SK-N-SH treated with all-trans-retinoic acid at 6 μM for 48 hours (cell line): ENCODE measurements at regions not wholly inside any gene's neighbourhood (a gene's known extent, or its start where the extent isn't known, plus 50 kb on each side); places are given as distances from the start of the nearest gene placed in this dataset.

Experiments used
- ATAC-seq: fragments of 200-7000 bp; cut with Tn5 transposase; 3 replicates; pipeline ENCODE4 v1.9.1; 2020; ENCODE audit warnings: mild to moderate bottlenecking, moderate library complexity
- ARNTL ChIP-seq: fragments of 450-650 bp; formaldehyde crosslinking; IDR thresholded peaks from 2 replicates; pipeline ENCODE4 v1.5.0; 2020; ENCODE audit warnings: low read depth, mild to moderate bottlenecking, moderate library complexity, borderline replicate concordance
- BACH2 ChIP-seq: fragments of 250-450 bp; sonication (Bioruptor Pico); IDR thresholded peaks from 2 replicates; pipeline ENCODE4 v1.9.0; 2021; ENCODE audit warnings: mild to moderate bottlenecking, borderline replicate concordance
- CSDC2 ChIP-seq: fragments of 250-450 bp; sonication (Bioruptor Pico); IDR thresholded peaks from 2 replicates; pipeline ENCODE4 v1.5.0; 2020; ENCODE audit warnings: mild to moderate bottlenecking, moderate library complexity
- CSRNP3 ChIP-seq: fragments of 250-450 bp; sonication (Bioruptor Pico); IDR thresholded peaks from 2 replicates; pipeline ENCODE4 v1.5.1; 2021; ENCODE audit warnings: mild to moderate bottlenecking, moderate library complexity
- ESRRG ChIP-seq: fragments of 250-450 bp; sonication (Bioruptor Pico); IDR thresholded peaks from 2 replicates; pipeline ENCODE4 v1.6.1; 2021; ENCODE audit warnings: mild to moderate bottlenecking
- GLIS3 ChIP-seq: fragments of 250-450 bp; sonication (Bioruptor Pico); IDR thresholded peaks from 2 replicates; pipeline ENCODE4 v1.5.0; 2020; ENCODE audit warnings: mild to moderate bottlenecking, moderate library complexity
- ISL1 ChIP-seq: fragments of 250-450 bp; sonication (Bioruptor Pico); IDR thresholded peaks from 2 replicates; pipeline ENCODE4 v2.1.2; 2022; ENCODE audit warnings: mild to moderate bottlenecking, moderate library complexity
- OSR1 ChIP-seq: fragments of 250-450 bp; sonication (Bioruptor Pico); IDR thresholded peaks from 2 replicates; pipeline ENCODE4 v1.8.0; 2022; ENCODE audit warnings: moderate library complexity, mild to moderate bottlenecking, inconsistent platforms
- PATZ1 ChIP-seq: fragments of 250-450 bp; sonication (Bioruptor Pico); IDR thresholded peaks from 2 replicates; pipeline ENCODE4 v1.8.0; 2020; ENCODE audit warnings: mild to moderate bottlenecking, moderate library complexity, borderline replicate concordance
- POU6F1 ChIP-seq: fragments of 250-450 bp; sonication (Bioruptor Pico); IDR thresholded peaks from 2 replicates; pipeline ENCODE4 v1.8.0; 2021; ENCODE audit warnings: low read depth, mild to moderate bottlenecking, moderate library complexity, borderline replicate concordance
- PPARA ChIP-seq: fragments of 250-450 bp; sonication (Bioruptor Pico); IDR thresholded peaks from 2 replicates; pipeline ENCODE4 v1.5.0; 2020; ENCODE audit warnings: mild to moderate bottlenecking, borderline replicate concordance
- RARB ChIP-seq: fragments of 250-450 bp; sonication (Bioruptor Pico); IDR thresholded peaks from 2 replicates; pipeline ENCODE4 v1.8.0; 2021; ENCODE audit warnings: mild to moderate bottlenecking, moderate library complexity
- SNAI2 ChIP-seq: fragments of 250-450 bp; sonication (Bioruptor Pico); IDR thresholded peaks from 2 replicates; pipeline ENCODE4 v1.5.0; 2020; ENCODE audit warnings: mild to moderate bottlenecking, moderate library complexity
- TCF4 ChIP-seq: fragments of 250-450 bp; sonication (Bioruptor Pico); IDR thresholded peaks from 2 replicates; pipeline ENCODE4 v1.8.0; 2021; ENCODE audit warnings: mild to moderate bottlenecking, moderate library complexity, borderline replicate concordance
- TOX ChIP-seq: fragments of 250-450 bp; sonication (Bioruptor Pico); IDR thresholded peaks from 2 replicates; pipeline ENCODE4 v1.8.0; 2021; ENCODE audit warnings: mild to moderate bottlenecking, moderate library complexity, borderline replicate concordance
- ZC3H10 ChIP-seq: fragments of 250-450 bp; sonication (Bioruptor Pico); IDR thresholded peaks from 2 replicates; pipeline ENCODE4 v1.5.1; 2021; ENCODE audit warnings: mild to moderate bottlenecking, moderate library complexity
- ZNF565 ChIP-seq: fragments of 450-650 bp; formaldehyde crosslinking; conservative IDR thresholded peaks from 2 replicates; pipeline ENCODE4 v1.5.0; 2020; ENCODE audit warnings: low read depth, mild to moderate bottlenecking, moderate library complexity
- ZNF8 ChIP-seq: fragments of 450-650 bp; formaldehyde crosslinking; IDR thresholded peaks from 2 replicates; pipeline ENCODE4 v1.5.0; 2020; ENCODE audit warnings: mild to moderate bottlenecking, moderate library complexity
- TF ChIP-seq, protein P1 (sequence below): fragments of 250-450 bp; sonication (Bioruptor Pico); IDR thresholded peaks from 2 replicates; pipeline ENCODE4 v1.5.0; 2020; ENCODE audit warnings: mild to moderate bottlenecking, moderate library complexity
- TF ChIP-seq, protein P2 (sequence below): fragments of 250-450 bp; sonication (Bioruptor Pico); IDR thresholded peaks from 2 replicates; pipeline ENCODE4 v1.5.1; 2020; ENCODE audit warnings: low read depth, mild to moderate bottlenecking, moderate library complexity

DNA sequence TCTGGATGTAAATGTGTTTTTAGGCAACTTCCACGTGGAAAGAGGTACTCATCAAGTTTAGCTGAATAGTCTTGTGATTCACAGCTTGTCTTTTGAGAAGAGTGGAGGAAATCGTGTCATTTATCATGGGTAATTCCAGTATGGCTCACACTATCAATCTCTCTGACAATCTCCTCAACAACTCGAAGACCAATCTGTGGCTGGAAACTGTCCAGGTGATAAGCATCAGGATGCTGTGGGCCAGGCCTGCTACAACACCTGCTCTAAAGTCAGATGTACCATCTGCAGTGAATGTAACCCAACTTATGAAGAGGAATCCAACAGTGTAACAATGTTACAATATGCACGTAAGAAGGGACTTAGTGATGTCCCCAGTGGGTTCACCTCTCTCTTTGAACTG is 132.1 kb upstream of the GK2 start:
- ATAC-seq = no peak
- TF ChIP-seq, protein P1, sequence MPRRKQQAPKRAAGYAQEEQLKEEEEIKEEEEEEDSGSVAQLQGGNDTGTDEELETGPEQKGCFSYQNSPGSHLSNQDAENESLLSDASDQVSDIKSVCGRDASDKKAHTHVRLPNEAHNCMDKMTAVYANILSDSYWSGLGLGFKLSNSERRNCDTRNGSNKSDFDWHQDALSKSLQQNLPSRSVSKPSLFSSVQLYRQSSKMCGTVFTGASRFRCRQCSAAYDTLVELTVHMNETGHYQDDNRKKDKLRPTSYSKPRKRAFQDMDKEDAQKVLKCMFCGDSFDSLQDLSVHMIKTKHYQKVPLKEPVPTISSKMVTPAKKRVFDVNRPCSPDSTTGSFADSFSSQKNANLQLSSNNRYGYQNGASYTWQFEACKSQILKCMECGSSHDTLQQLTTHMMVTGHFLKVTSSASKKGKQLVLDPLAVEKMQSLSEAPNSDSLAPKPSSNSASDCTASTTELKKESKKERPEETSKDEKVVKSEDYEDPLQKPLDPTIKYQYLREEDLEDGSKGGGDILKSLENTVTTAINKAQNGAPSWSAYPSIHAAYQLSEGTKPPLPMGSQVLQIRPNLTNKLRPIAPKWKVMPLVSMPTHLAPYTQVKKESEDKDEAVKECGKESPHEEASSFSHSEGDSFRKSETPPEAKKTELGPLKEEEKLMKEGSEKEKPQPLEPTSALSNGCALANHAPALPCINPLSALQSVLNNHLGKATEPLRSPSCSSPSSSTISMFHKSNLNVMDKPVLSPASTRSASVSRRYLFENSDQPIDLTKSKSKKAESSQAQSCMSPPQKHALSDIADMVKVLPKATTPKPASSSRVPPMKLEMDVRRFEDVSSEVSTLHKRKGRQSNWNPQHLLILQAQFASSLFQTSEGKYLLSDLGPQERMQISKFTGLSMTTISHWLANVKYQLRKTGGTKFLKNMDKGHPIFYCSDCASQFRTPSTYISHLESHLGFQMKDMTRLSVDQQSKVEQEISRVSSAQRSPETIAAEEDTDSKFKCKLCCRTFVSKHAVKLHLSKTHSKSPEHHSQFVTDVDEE (CRISPR knock-in tag) = no peak
- TF ChIP-seq SNAI2 (CRISPR knock-in tag) = no peak

GRCh38 chr4:79535516-79535915 is 127.5 kb upstream of the GK2 start:
- no peak for ATAC-seq
- TF ChIP-seq ZNF8 (CRISPR knock-in tag) (no peak), ARNTL (CRISPR knock-in tag) (no peak), OSR1 (CRISPR knock-in tag) (no peak), CSRNP3 (CRISPR knock-in tag) (no peak), PATZ1 (CRISPR knock-in tag) (no peak), ZNF565 (CRISPR knock-in tag) (no peak), ISL1 (no peak), RARB (CRISPR knock-in tag) (no peak), SNAI2 (CRISPR knock-in tag) (no peak), CSDC2 (no peak), GLIS3 (CRISPR knock-in tag) (no peak), POU6F1 (CRISPR knock-in tag) (no peak), PPARA (CRISPR knock-in tag) (no peak), TCF4 (CRISPR knock-in tag) (no peak), ESRRG (no peak), ZC3H10 (no peak), BACH2 (CRISPR knock-in tag) (no peak), TOX (CRISPR knock-in tag) (no peak)
- TF ChIP-seq, protein P1 (CRISPR knock-in tag) = no peak
- TF ChIP-seq, protein P2, sequence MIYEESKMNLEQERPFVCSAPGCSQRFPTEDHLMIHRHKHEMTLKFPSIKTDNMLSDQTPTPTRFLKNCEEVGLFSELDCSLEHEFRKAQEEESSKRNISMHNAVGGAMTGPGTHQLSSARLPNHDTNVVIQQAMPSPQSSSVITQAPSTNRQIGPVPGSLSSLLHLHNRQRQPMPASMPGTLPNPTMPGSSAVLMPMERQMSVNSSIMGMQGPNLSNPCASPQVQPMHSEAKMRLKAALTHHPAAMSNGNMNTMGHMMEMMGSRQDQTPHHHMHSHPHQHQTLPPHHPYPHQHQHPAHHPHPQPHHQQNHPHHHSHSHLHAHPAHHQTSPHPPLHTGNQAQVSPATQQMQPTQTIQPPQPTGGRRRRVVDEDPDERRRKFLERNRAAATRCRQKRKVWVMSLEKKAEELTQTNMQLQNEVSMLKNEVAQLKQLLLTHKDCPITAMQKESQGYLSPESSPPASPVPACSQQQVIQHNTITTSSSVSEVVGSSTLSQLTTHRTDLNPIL (CRISPR knock-in tag) = no peak
